ENCODE measurements at regions not wholly inside any gene's neighbourhood (a gene's known extent, or its start where the extent isn't known, plus 50 kb on each side); places are given as distances from the start of the nearest gene placed in this dataset.

DNA sequence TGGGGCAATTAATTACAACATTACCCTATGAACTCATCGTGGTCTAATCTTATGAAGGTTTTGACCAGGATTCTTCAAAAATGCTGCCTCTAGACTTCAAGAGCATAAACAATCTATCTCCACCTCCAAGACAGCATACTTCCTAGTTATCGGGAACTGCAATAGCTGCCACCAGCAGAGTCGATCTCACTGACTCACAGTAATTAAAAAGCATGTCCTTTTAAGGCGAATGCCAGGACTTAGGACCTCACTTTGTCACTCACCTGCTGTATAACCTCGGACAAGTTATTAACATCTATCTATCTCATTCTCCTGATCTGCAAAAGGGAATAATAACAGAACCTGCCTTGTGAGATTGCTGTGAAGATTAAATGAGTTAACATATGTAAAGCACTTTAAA lies 666.0 kb upstream of the COBL start:
- no peak for TF ChIP-seq ZNF366 (tag by site-specific recombination; conservative IDR thresholded peaks at IDR 0.05)
- no peak for TF ChIP-seq ZNF76 (tag by site-specific recombination; IDR thresholded peaks at IDR 0.05; ENCODE audit: borderline replicate concordance, low read depth)
- TF ChIP-seq ZNF768 (tag by site-specific recombination; IDR thresholded peaks at IDR 0.05) = no peak
- no peak for TF ChIP-seq ZNF830 (tag by site-specific recombination; IDR thresholded peaks at IDR 0.05; ENCODE audit: low read depth)
- TF ChIP-seq, protein P1, sequence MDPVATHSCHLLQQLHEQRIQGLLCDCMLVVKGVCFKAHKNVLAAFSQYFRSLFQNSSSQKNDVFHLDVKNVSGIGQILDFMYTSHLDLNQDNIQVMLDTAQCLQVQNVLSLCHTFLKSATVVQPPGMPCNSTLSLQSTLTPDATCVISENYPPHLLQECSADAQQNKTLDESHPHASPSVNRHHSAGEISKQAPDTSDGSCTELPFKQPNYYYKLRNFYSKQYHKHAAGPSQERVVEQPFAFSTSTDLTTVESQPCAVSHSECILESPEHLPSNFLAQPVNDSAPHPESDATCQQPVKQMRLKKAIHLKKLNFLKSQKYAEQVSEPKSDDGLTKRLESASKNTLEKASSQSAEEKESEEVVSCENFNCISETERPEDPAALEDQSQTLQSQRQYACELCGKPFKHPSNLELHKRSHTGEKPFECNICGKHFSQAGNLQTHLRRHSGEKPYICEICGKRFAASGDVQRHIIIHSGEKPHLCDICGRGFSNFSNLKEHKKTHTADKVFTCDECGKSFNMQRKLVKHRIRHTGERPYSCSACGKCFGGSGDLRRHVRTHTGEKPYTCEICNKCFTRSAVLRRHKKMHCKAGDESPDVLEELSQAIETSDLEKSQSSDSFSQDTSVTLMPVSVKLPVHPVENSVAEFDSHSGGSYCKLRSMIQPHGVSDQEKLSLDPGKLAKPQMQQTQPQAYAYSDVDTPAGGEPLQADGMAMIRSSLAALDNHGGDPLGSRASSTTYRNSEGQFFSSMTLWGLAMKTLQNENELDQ (tag by site-specific recombination; IDR thresholded peaks at IDR 0.05; ENCODE audit: low read depth) = no peak
- TF ChIP-seq ZNF658 (tag by site-specific recombination; IDR thresholded peaks at IDR 0.05) = no peak
- TF ChIP-seq ZNF175 (tag by site-specific recombination; IDR thresholded peaks at IDR 0.05) = no peak
- no peak for TF ChIP-seq ZNF558 (tag by site-specific recombination; IDR thresholded peaks at IDR 0.05)
- TF ChIP-seq ZNF335 (tag by site-specific recombination; conservative IDR thresholded peaks at IDR 0.05) = no peak
- TF ChIP-seq ZNF394 (tag by site-specific recombination; IDR thresholded peaks at IDR 0.05; ENCODE audit: borderline replicate concordance) = no peak
- no peak for TF ChIP-seq ZNF701 (tag by site-specific recombination; IDR thresholded peaks at IDR 0.05)
- TF ChIP-seq ZNF302 (tag by site-specific recombination; IDR thresholded peaks at IDR 0.05; ENCODE audit: low read depth) = no peak
- no peak for TF ChIP-seq GLI4 (tag by site-specific recombination; IDR thresholded peaks at IDR 0.05)
- TF ChIP-seq ZNF354C (tag by site-specific recombination; IDR thresholded peaks at IDR 0.05; ENCODE audit: borderline replicate concordance, low read depth) = no peak
- TF ChIP-seq TCF7L2 (IDR thresholded peaks at IDR 0.05; ENCODE audit: borderline replicate concordance, low read depth, low read length) = no peak
- TF ChIP-seq ZNF416 (tag by site-specific recombination; IDR thresholded peaks at IDR 0.05) = no peak
- TF ChIP-seq ZNF677 (tag by site-specific recombination; IDR thresholded peaks at IDR 0.05) = no peak
- TF ChIP-seq ZNF138 (tag by site-specific recombination; IDR thresholded peaks at IDR 0.05; ENCODE audit: borderline replicate concordance) = no peak
- TF ChIP-seq ZIC2 (tag by site-specific recombination; IDR thresholded peaks at IDR 0.05) = no peak
- no peak for TF ChIP-seq ZSCAN16 (tag by site-specific recombination; IDR thresholded peaks at IDR 0.05)
- H3K9me3 ChIP-seq (ENCODE audit: control insufficient read depth, insufficient read depth, low read depth, low read length) = no peaks in the 10 kb centered on the region
- no peak overlapping the region for H3K4me3 ChIP-seq (ENCODE audit: low read depth, low read length)
- no peaks in the 10 kb centered on the region for H3K4me1 ChIP-seq (ENCODE audit: control insufficient read depth, insufficient read depth, low read length)
- H3K36me3 ChIP-seq (ENCODE audit: control insufficient read depth in 2 of 2, insufficient read depth in 1 of 2, low read length in 2 of 2) = no peaks in the 10 kb centered on the region
- CTCF ChIA-PET = no interaction called here
- no peak overlapping the region for H3K27ac ChIP-seq (ENCODE audit: extremely low read depth, low read depth, low read length)
- POLR2A ChIA-PET = no interaction called here

DNA sequence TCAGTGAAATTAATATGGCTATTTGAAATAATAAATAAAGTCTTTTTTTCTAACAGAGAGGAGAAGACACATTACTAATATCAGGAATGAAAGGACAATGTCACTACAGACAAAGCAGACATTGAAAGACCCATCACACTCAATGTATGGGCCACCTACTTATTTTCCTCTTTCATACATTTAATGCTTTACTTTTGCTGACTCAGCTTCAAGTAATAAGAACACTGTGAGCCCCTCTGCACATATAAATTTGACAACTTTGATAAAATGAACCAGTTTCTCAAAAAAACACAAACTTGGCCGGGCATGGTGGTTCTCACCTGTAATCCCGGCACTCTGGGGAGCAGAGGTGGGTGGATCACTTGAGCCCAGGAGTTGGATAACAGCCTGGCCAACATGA lies 664.2 kb upstream of the COBL start:
- no peaks in the 10 kb centered on the region for H3K36me3 ChIP-seq (ENCODE audit: control insufficient read depth in 2 of 2, insufficient read depth in 1 of 2, low read length in 2 of 2)
- H3K27ac ChIP-seq (ENCODE audit: extremely low read depth, low read depth, low read length) = no peak overlapping the region
- H3K4me3 ChIP-seq (ENCODE audit: low read depth, low read length) = no peak overlapping the region
- H3K4me1 ChIP-seq (ENCODE audit: control insufficient read depth, insufficient read depth, low read length) = no peaks in the 10 kb centered on the region
- H3K9me3 ChIP-seq (ENCODE audit: control insufficient read depth, insufficient read depth, low read depth, low read length) = no peaks in the 10 kb centered on the region
- POLR2A ChIA-PET = no interaction called here
- no peak for TF ChIP-seq ZNF561 (tag by site-specific recombination; IDR thresholded peaks at IDR 0.05; ENCODE audit: borderline replicate concordance)
- no peak for TF ChIP-seq ZSCAN30 (tag by site-specific recombination; IDR thresholded peaks at IDR 0.05)
- TF ChIP-seq, protein P2, sequence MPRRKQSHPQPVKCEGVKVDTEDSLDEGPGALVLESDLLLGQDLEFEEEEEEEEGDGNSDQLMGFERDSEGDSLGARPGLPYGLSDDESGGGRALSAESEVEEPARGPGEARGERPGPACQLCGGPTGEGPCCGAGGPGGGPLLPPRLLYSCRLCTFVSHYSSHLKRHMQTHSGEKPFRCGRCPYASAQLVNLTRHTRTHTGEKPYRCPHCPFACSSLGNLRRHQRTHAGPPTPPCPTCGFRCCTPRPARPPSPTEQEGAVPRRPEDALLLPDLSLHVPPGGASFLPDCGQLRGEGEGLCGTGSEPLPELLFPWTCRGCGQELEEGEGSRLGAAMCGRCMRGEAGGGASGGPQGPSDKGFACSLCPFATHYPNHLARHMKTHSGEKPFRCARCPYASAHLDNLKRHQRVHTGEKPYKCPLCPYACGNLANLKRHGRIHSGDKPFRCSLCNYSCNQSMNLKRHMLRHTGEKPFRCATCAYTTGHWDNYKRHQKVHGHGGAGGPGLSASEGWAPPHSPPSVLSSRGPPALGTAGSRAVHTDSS (tag by site-specific recombination; IDR thresholded peaks at IDR 0.05) = no peak
- TF ChIP-seq SALL2 (tag by site-specific recombination; IDR thresholded peaks at IDR 0.05; ENCODE audit: borderline replicate concordance) = no peak
- TF ChIP-seq, protein P3, sequence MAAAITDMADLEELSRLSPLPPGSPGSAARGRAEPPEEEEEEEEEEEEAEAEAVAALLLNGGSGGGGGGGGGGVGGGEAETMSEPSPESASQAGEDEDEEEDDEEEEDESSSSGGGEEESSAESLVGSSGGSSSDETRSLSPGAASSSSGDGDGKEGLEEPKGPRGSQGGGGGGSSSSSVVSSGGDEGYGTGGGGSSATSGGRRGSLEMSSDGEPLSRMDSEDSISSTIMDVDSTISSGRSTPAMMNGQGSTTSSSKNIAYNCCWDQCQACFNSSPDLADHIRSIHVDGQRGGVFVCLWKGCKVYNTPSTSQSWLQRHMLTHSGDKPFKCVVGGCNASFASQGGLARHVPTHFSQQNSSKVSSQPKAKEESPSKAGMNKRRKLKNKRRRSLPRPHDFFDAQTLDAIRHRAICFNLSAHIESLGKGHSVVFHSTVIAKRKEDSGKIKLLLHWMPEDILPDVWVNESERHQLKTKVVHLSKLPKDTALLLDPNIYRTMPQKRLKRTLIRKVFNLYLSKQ (tag by site-specific recombination; IDR thresholded peaks at IDR 0.05; ENCODE audit: borderline replicate concordance) = no peak
- TF ChIP-seq KLF7 (tag by site-specific recombination; IDR thresholded peaks at IDR 0.05; ENCODE audit: borderline replicate concordance) = no peak
- TF ChIP-seq ZNF571 (tag by site-specific recombination; IDR thresholded peaks at IDR 0.05) = no peak
- TF ChIP-seq ZNF292 (tag by site-specific recombination; IDR thresholded peaks at IDR 0.05; ENCODE audit: borderline replicate concordance, low read depth) = no peak
- no peak for TF ChIP-seq ZNF426 (tag by site-specific recombination; IDR thresholded peaks at IDR 0.05)
- no peak for TF ChIP-seq SCRT2 (tag by site-specific recombination; IDR thresholded peaks at IDR 0.05)
- TF ChIP-seq ZEB2 (tag by site-specific recombination; IDR thresholded peaks at IDR 0.05) = no peak
- TF ChIP-seq ZNF184 (tag by site-specific recombination; IDR thresholded peaks at IDR 0.05) = no peak
- CTCF ChIA-PET = no interaction called here

All from HEK293 (cell line).